ENCODE measurements at regions not wholly inside any gene's neighbourhood (a gene's known extent, or its start where the extent isn't known, plus 50 kb on each side); places are given as distances from the start of the nearest gene placed in this dataset.
A peak's percentile ranks its signal among the peaks of the same experiment; 100 is the strongest.

DNA sequence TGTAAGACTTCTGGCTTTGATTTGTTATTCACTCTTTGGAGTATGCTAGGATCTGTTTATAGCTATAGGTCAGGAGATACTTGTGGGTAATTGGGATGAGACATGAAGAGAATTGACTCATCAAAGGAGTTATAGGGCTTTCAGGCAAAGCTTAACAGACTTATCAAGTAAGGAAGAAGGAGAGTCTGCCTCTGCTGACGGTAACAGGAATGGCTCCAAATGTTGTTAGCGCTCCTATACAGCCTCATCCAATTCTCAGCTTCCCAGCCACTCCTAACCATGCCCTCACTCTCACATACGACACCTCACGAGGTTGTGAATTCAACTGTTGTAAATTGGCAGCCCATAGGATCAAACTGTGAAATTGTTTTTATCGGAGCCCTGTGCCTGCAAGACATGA lies 140.5 kb downstream of the KCNA5 start:
- intact Hi-C loops (cut with DNase I), result no loop called here
- Histone ChIP-seq H3K27ac (ENCODE audit: low read depth in 1 of 2, low read length in 2 of 2) (no peak overlapping the region), H3K36me3 (ENCODE audit: control insufficient read depth in 1 of 2, insufficient read depth in 2 of 2, low read length in 1 of 2) (no peaks in the 10 kb centered on the region), H3K4me1 (ENCODE audit: control insufficient read depth in 1 of 2, insufficient read depth in 2 of 2, low read length in 2 of 2) (no peaks in the 10 kb centered on the region), H3K27me3 (ENCODE audit: control insufficient read depth in 1 of 2, insufficient read depth in 2 of 2, low read length in 1 of 2) (peaks cover 0 to 2% of the 10 kb centered on the region in 2 donors), H3K9me3 (ENCODE audit: control insufficient read depth, low read length) (no peaks in the 10 kb centered on the region), H3K4me3 (ENCODE audit: low read length in 2 of 2) (no peak overlapping the region)
- no peak for DNase-seq
- 90 to 95% methylated on average over 5 of the region's 5 CpGs for WGBS, 2 donors
- ATAC-seq (ENCODE audit: low FRiP score), result no peak

DNA sequence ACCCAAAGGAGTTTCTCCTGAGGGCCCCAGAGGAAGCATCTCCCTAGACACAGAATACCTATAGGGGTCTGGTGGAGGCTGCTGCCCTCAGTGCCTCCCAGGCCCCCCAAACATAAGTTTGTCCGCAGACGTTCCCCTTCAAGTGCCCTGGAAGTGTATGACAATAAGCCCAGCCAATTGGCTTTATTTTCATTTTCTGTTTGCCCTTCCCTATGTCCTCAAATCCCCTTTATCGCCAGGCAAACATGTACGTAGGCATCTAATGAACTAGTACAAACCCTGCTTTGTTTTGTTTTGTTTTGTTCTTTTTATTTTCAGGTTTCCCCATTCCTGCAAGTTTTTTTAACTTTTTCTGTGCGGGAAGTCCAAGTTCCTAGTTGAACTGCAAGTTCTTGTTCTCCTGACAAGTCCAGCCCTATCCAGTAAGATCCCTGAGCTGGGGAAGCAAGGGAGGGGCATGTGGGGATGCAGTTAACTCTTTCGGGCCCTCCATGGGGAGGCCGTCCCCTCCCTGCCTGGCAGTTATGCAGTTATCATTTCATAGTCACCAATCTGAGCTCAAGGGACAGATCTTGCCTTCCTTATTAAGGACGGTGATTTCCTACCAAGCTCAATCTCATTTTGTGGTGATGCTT lies 141.9 kb downstream of the KCNA5 start:
- Histone ChIP-seq H3K9me3 (ENCODE audit: control insufficient read depth, low read length) (no peaks in the 10 kb centered on the region), H3K27me3 (ENCODE audit: control insufficient read depth in 1 of 2, insufficient read depth in 2 of 2, low read length in 1 of 2) (no peaks in the 10 kb centered on the region), H3K27ac (ENCODE audit: low read depth in 1 of 2, low read length in 2 of 2) (no peak overlapping the region), H3K4me1 (ENCODE audit: control insufficient read depth in 1 of 2, insufficient read depth in 2 of 2, low read length in 2 of 2) (no peaks in the 10 kb centered on the region), H3K4me3 (ENCODE audit: low read length in 2 of 2) (peak overlapping the region; percentile 36 to 62), H3K36me3 (ENCODE audit: control insufficient read depth in 1 of 2, insufficient read depth in 2 of 2, low read length in 1 of 2) (no peaks in the 10 kb centered on the region)
- intact Hi-C loops (cut with DNase I), result no loop called here
- 12 to 13% methylated on average over 8 of the region's 8 CpGs for WGBS, 2 donors
- DNase-seq (no peak), ATAC-seq (ENCODE audit: low FRiP score) (no peak)

- Histone ChIP-seq H3K4me3 (ENCODE audit: low read length in 2 of 2) (no peak overlapping the region), H3K9me3 (ENCODE audit: control insufficient read depth, low read length) (no peaks in the 10 kb centered on the region), H3K27ac (ENCODE audit: low read depth in 1 of 2, low read length in 2 of 2) (no peak overlapping the region), H3K27me3 (ENCODE audit: control insufficient read depth in 1 of 2, insufficient read depth in 2 of 2, low read length in 1 of 2) (no peaks in the 10 kb centered on the region), H3K4me1 (ENCODE audit: control insufficient read depth in 1 of 2, insufficient read depth in 2 of 2, low read length in 2 of 2) (no peaks in the 10 kb centered on the region), H3K36me3 (ENCODE audit: control insufficient read depth in 1 of 2, insufficient read depth in 2 of 2, low read length in 1 of 2) (no peaks in the 10 kb centered on the region)
- intact Hi-C loops (cut with DNase I), result no loop called here
- DNase-seq, result no peak
- WGBS, 2 donors, result 71 to 73% methylated on average over 4 of the region's 4 CpGs
- ATAC-seq (ENCODE audit: low FRiP score), result no peak
These were observed 143.0 kb downstream of the KCNA5 start for GRCh38 chr12:5186715-5187114.

DNA sequence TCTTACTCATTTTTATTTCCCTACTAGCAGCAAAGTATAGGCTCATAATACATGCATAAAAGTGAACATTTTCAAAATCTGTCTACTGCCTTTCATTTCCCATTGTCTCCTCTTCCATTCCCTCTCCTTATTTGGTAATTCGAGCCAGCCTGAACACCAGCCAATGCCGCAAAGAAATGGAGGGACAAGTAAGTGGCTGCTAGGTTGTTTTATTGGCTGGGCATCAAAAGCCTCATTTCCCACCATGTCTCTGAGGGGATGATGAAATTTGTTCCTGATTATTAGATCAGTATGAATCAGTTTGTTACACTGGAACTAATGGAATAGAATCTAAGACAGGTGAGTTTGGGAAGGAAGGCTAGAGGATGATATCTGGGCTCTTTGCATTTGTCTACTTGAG lies 143.5 kb downstream of the KCNA5 start:
- 67 to 82% methylated on average over 2 of the region's 2 CpGs for WGBS, 2 donors
- Histone ChIP-seq H3K9me3 (ENCODE audit: control insufficient read depth, low read length) (no peaks in the 10 kb centered on the region), H3K27ac (ENCODE audit: low read depth in 1 of 2, low read length in 2 of 2) (no peak overlapping the region)

DNA sequence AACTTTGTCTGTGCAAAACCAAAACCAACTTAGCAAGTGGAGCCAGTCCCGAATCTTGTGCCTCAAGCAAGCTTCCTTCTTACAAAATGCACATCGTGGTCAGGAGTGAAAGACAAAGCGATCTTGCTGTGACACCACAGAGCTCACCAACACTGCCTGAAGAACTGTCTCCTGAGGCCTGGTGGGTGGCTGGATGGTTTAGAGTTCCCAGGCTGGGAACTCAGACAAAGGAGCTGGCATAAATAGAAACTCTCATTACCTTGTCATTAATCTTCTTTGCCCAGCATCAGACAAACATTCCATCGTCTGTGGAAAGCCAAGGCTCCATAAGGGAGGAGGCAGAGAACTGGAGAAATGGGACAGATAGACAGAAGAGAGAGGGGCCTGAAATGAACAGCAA lies 144.8 kb downstream of the KCNA5 start:
- 13 to 24% methylated on average over 4 of the region's 4 CpGs for WGBS, 2 donors
- DNase-seq (no peak), ATAC-seq (ENCODE audit: low FRiP score) (no peak)
- Histone ChIP-seq H3K4me1 (ENCODE audit: control insufficient read depth in 1 of 2, insufficient read depth in 2 of 2, low read length in 2 of 2) (no peaks in the 10 kb centered on the region), H3K4me3 (ENCODE audit: low read length in 2 of 2) (no peak overlapping the region), H3K9me3 (ENCODE audit: control insufficient read depth, low read length) (no peaks in the 10 kb centered on the region), H3K27ac (ENCODE audit: low read depth in 1 of 2, low read length in 2 of 2) (no peak overlapping the region), H3K36me3 (ENCODE audit: control insufficient read depth in 1 of 2, insufficient read depth in 2 of 2, low read length in 1 of 2) (no peaks in the 10 kb centered on the region), H3K27me3 (ENCODE audit: control insufficient read depth in 1 of 2, insufficient read depth in 2 of 2, low read length in 1 of 2) (no peaks in the 10 kb centered on the region)
- intact Hi-C loops (cut with DNase I), result no loop called here

More for the DNA sequence above, 143.5 kb downstream of the KCNA5 start:
- intact Hi-C loops (cut with DNase I), result no loop called here
- H3K4me3 ChIP-seq (ENCODE audit: low read length in 2 of 2), result no peak overlapping the region
- no peak for ATAC-seq (ENCODE audit: low FRiP score)
- H3K36me3 ChIP-seq (ENCODE audit: control insufficient read depth in 1 of 2, insufficient read depth in 2 of 2, low read length in 1 of 2), result no peaks in the 10 kb centered on the region
- H3K4me1 ChIP-seq (ENCODE audit: control insufficient read depth in 1 of 2, insufficient read depth in 2 of 2, low read length in 2 of 2), result no peaks in the 10 kb centered on the region
- no peak for DNase-seq
- H3K27me3 ChIP-seq (ENCODE audit: control insufficient read depth in 1 of 2, insufficient read depth in 2 of 2, low read length in 1 of 2), result no peaks in the 10 kb centered on the region

DNA sequence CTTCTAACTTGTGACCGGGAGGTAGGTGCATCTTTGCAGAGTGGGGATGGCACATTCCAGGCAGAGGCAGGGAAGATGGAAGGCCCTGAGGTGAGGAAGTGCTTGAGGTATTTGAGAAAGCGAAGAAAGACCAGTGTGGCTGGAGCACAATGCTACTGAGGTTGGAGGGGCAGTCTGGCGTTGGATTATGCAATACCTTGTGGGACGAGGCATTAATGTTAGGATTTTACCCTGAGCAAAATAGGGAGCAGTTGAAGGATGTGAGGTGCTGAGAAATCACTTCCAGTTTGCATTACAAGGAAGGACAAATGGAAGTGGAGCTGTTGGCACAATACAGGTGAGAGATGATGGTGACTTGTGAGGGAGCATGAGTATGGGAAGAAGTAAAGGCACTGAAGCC lies 145.5 kb downstream of the KCNA5 start:
- WGBS, 2 donors, result 72 to 84% methylated on average over 4 of the region's 4 CpGs
- Histone ChIP-seq H3K9me3 (ENCODE audit: control insufficient read depth, low read length) (no peaks in the 10 kb centered on the region), H3K36me3 (ENCODE audit: control insufficient read depth in 1 of 2, insufficient read depth in 2 of 2, low read length in 1 of 2) (no peaks in the 10 kb centered on the region), H3K27ac (ENCODE audit: low read depth in 1 of 2, low read length in 2 of 2) (no peak overlapping the region), H3K27me3 (ENCODE audit: control insufficient read depth in 1 of 2, insufficient read depth in 2 of 2, low read length in 1 of 2) (no peaks in the 10 kb centered on the region), H3K4me3 (ENCODE audit: low read length in 2 of 2) (no peak overlapping the region), H3K4me1 (ENCODE audit: control insufficient read depth in 1 of 2, insufficient read depth in 2 of 2, low read length in 2 of 2) (no peaks in the 10 kb centered on the region)
- DNase-seq (no peak), ATAC-seq (ENCODE audit: low FRiP score) (no peak)
- intact Hi-C loops (cut with DNase I), result no loop called here

- ATAC-seq (ENCODE audit: low FRiP score) (no peak), DNase-seq (no peak)
- no peaks in the 10 kb centered on the region for H3K27me3 ChIP-seq (ENCODE audit: control insufficient read depth in 1 of 2, insufficient read depth in 2 of 2, low read length in 1 of 2)
- H3K4me1 ChIP-seq (ENCODE audit: control insufficient read depth in 1 of 2, insufficient read depth in 2 of 2, low read length in 2 of 2), result no peaks in the 10 kb centered on the region
- 80 to 81% methylated on average over 6 of the region's 6 CpGs for WGBS, 2 donors
- intact Hi-C loops (cut with DNase I), result no loop called here
- H3K36me3 ChIP-seq (ENCODE audit: control insufficient read depth in 1 of 2, insufficient read depth in 2 of 2, low read length in 1 of 2), result no peaks in the 10 kb centered on the region
- no peak overlapping the region for H3K27ac ChIP-seq (ENCODE audit: low read depth in 1 of 2, low read length in 2 of 2)
- no peaks in the 10 kb centered on the region for H3K9me3 ChIP-seq (ENCODE audit: control insufficient read depth, low read length)
- no peak overlapping the region for H3K4me3 ChIP-seq (ENCODE audit: low read length in 2 of 2)
These were observed 148.3 kb downstream of the KCNA5 start for GRCh38 chr12:5191803-5192538.

DNA sequence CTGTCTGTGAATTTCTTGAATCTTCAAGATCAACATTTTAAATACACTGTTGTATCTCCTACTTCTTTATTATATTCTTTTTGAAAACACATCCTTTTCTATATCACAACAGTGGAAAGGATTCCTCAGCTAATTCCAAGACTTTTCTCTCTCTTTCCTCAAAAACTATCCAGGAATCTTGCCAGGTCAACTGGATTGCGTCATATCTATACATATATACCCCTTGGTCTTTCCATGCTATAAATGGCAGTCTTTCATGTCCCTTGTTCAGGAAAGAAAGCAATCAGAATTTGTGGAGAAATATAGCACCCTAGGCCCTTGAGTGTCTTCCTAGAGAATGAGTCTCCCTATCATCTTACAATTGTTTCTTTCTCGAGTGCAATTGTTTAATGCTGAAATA lies 149.0 kb downstream of the KCNA5 start:
- intact Hi-C loops (cut with DNase I), result no loop called here
- no peaks in the 10 kb centered on the region for H3K27me3 ChIP-seq (ENCODE audit: control insufficient read depth in 1 of 2, insufficient read depth in 2 of 2, low read length in 1 of 2)
- H3K4me3 ChIP-seq (ENCODE audit: low read length in 2 of 2), result no peak overlapping the region
- no peak for ATAC-seq (ENCODE audit: low FRiP score)
- no peaks in the 10 kb centered on the region for H3K4me1 ChIP-seq (ENCODE audit: control insufficient read depth in 1 of 2, insufficient read depth in 2 of 2, low read length in 2 of 2)
- no peaks in the 10 kb centered on the region for H3K36me3 ChIP-seq (ENCODE audit: control insufficient read depth in 1 of 2, insufficient read depth in 2 of 2, low read length in 1 of 2)
- no peak overlapping the region for H3K27ac ChIP-seq (ENCODE audit: low read depth in 1 of 2, low read length in 2 of 2)
- 82 to 93% methylated on average over 2 of the region's 2 CpGs for WGBS, 2 donors
- H3K9me3 ChIP-seq (ENCODE audit: control insufficient read depth, low read length), result no peaks in the 10 kb centered on the region
- DNase-seq, result no peak

- H3K36me3 ChIP-seq (ENCODE audit: control insufficient read depth in 1 of 2, insufficient read depth in 2 of 2, low read length in 1 of 2), result no peaks in the 10 kb centered on the region
- no peaks in the 10 kb centered on the region for H3K27me3 ChIP-seq (ENCODE audit: control insufficient read depth in 1 of 2, insufficient read depth in 2 of 2, low read length in 1 of 2)
- no peaks in the 10 kb centered on the region for H3K9me3 ChIP-seq (ENCODE audit: control insufficient read depth, low read length)
- DNase-seq, result no peak
- H3K4me1 ChIP-seq (ENCODE audit: control insufficient read depth in 1 of 2, insufficient read depth in 2 of 2, low read length in 2 of 2), result no peaks in the 10 kb centered on the region
- intact Hi-C loops (cut with DNase I), result no loop called here
- H3K27ac ChIP-seq (ENCODE audit: low read depth in 1 of 2, low read length in 2 of 2), result no peak overlapping the region
- ATAC-seq (ENCODE audit: low FRiP score), result no peak
- H3K4me3 ChIP-seq (ENCODE audit: low read length in 2 of 2), result no peak overlapping the region
- 90 to 94% methylated on average over 2 of the region's 2 CpGs for WGBS, 2 donors
These were observed 150.6 kb downstream of the KCNA5 start for GRCh38 chr12:5194306-5194705.
